ENCODE measurements at regions not wholly inside any gene's neighbourhood (a gene's known extent, or its start where the extent isn't known, plus 50 kb on each side); places are given as distances from the start of the nearest gene placed in this dataset.
"Not testable (repeated sequence)": the region's sequence is repeated elsewhere in the genome, so short reads cannot be mapped to it uniquely, and the experiment has no call there.

GRCh38 chr2:188000189-188000588 lies 291.5 kb upstream of the GULP1 start:
- DNase-seq = no peak

GRCh38 chr2:188003800-188004199 lies 287.9 kb upstream of the GULP1 start:
- no peak for DNase-seq

GRCh38 chr2:188013767-188014166 lies 277.9 kb upstream of the GULP1 start:
- DNase-seq = no peak

- no peak for DNase-seq
These were observed 274.8 kb upstream of the GULP1 start for GRCh38 chr2:188016917-188017316.

- no peak for DNase-seq
These were observed 269.3 kb upstream of the GULP1 start for GRCh38 chr2:188022389-188022788.

GRCh38 chr2:188023035-188023434 lies 268.6 kb upstream of the GULP1 start:
- DNase-seq = no peak

- no peak for DNase-seq
These were observed 266.9 kb upstream of the GULP1 start for GRCh38 chr2:188024811-188025210.

GRCh38 chr2:188028739-188029138 lies 262.9 kb upstream of the GULP1 start:
- DNase-seq = no peak

GRCh38 chr2:188032306-188032705 lies 259.4 kb upstream of the GULP1 start:
- no peak for DNase-seq

- no peak for DNase-seq
These were observed 258.9 kb upstream of the GULP1 start for GRCh38 chr2:188032786-188033185.

GRCh38 chr2:188033240-188033639 lies 258.4 kb upstream of the GULP1 start:
- not testable (repeated sequence) for DNase-seq

GRCh38 chr2:188034102-188034501 lies 257.6 kb upstream of the GULP1 start:
- DNase-seq = not testable (repeated sequence)

- DNase-seq = not testable (repeated sequence)
These were observed 256.3 kb upstream of the GULP1 start for GRCh38 chr2:188035377-188035776.

- not testable (repeated sequence) for DNase-seq
These were observed 254.9 kb upstream of the GULP1 start for GRCh38 chr2:188036786-188037185.

GRCh38 chr2:188039307-188039706 lies 252.4 kb upstream of the GULP1 start:
- DNase-seq = no peak

- no peak for DNase-seq
These were observed 249.3 kb upstream of the GULP1 start for GRCh38 chr2:188042412-188042811.

GRCh38 chr2:188045016-188045415 lies 246.7 kb upstream of the GULP1 start:
- no peak for DNase-seq

GRCh38 chr2:188046437-188046836 lies 245.2 kb upstream of the GULP1 start:
- no peak for DNase-seq

GRCh38 chr2:188047735-188048134 lies 243.9 kb upstream of the GULP1 start:
- DNase-seq = no peak

GRCh38 chr2:188050726-188051125 lies 240.9 kb upstream of the GULP1 start:
- no peak for DNase-seq

- no peak for DNase-seq
These were observed 240.0 kb upstream of the GULP1 start for GRCh38 chr2:188051706-188052105.

- no peak for DNase-seq
These were observed 226.3 kb upstream of the GULP1 start for GRCh38 chr2:188065386-188065785.

- no peak for DNase-seq
These were observed 223.6 kb upstream of the GULP1 start for GRCh38 chr2:188068093-188068492.

GRCh38 chr2:188076149-188077056 lies 215.3 kb upstream of the GULP1 start:
- no peak for DNase-seq

- no peak for DNase-seq
These were observed 213.9 kb upstream of the GULP1 start for GRCh38 chr2:188077757-188078156.
